ENCODE measurements at regions not wholly inside any gene's neighbourhood (a gene's known extent, or its start where the extent isn't known, plus 50 kb on each side); places are given as distances from the start of the nearest gene placed in this dataset.

DNA sequence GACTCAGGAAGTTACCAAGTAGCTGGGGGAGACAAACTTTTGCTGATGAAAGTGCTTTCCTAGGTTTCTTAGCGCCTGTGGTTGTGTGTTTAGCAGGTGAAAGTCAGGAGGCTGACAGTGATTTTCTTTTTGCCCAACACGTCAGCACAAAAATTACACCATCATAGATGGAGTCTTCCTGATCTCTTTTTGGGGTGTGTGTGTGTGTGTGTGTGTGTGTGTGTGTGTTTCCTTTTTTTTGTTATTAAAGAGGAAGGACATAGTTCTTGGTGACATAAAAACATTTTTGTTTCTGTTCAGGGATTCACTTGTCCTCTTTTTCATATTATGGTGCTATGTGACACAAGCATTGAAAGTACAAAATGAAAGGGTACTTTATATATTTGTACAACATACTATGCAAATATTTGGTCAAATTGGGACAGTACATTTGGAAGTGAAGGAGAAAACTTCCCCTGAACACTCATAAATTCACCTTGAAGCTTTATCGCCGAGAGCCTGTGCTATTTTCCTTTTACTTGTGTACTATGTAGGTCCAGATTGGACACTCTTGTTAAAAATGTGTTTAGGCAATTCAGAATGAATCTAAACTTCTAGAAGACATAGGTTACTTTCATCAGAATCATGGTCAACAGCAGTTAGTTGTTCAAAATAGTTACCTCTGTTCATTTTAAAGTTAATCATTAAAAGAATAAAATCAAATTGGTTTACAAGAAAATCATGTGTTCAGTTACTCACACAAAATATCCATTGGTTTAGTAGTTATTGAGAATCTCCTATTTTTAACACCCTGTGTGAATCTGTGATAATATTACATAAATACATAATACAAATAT lies 491.9 kb downstream of the IRS1 start:
- H3K4me2 ChIP-seq, result no peak overlapping the region
- DNase-seq (ENCODE audit: low spot score), result no peak
- no peak overlapping the region for H3K4me3 ChIP-seq
- H3K9me2 ChIP-seq (replicated peaks; ENCODE audit: insufficient read depth), result no peaks in the 10 kb centered on the region
- H3K9me3 ChIP-seq (ENCODE audit: low read depth), result no peaks in the 10 kb centered on the region
- no peaks in the 10 kb centered on the region for H3K79me2 ChIP-seq
- peak overlapping the region; percentile 11 for H3K27ac ChIP-seq
- no peaks in the 10 kb centered on the region for H4K20me1 ChIP-seq (ENCODE audit: insufficient read depth, poor library complexity, severe bottlenecking)
- no peaks in the 10 kb centered on the region for H3K27me3 ChIP-seq
- H2AFZ ChIP-seq, result no peak overlapping the region
- 85% methylated on average over 4 of the region's 4 CpGs for WGBS (ENCODE audit: low lambda C conversion rate, missing lambda C conversion rate)
- no peak for TF ChIP-seq CTCF (IDR thresholded peaks at IDR 0.05; ENCODE audit: poor library complexity)
- no peak for TF ChIP-seq EZH2phosphoT487 (IDR thresholded peaks at IDR 0.05; ENCODE audit: low read depth, severe bottlenecking, unreplicated experiment)
- TF ChIP-seq EZH2 (IDR thresholded peaks at IDR 0.05; ENCODE audit: borderline replicate concordance), result no peak
- H3K4me1 ChIP-seq (ENCODE audit: insufficient read depth), result no peaks in the 10 kb centered on the region
- H3K36me3 ChIP-seq (replicated peaks; ENCODE audit: insufficient read depth, low read depth), result no peaks in the 10 kb centered on the region

- Histone ChIP-seq H3K79me2 (no peaks in the 10 kb centered on the region), H3K4me3 (no peak overlapping the region), H2AFZ (no peak overlapping the region), H3K27ac (peak overlapping the region; percentile 11), H3K4me1 (ENCODE audit: insufficient read depth) (no peaks in the 10 kb centered on the region), H3K9me3 (ENCODE audit: low read depth) (no peaks in the 10 kb centered on the region), H3K9me2 (replicated peaks; ENCODE audit: insufficient read depth) (no peaks in the 10 kb centered on the region), H4K20me1 (ENCODE audit: insufficient read depth, poor library complexity, severe bottlenecking) (no peaks in the 10 kb centered on the region), H3K36me3 (replicated peaks; ENCODE audit: insufficient read depth, low read depth) (no peaks in the 10 kb centered on the region), H3K4me2 (no peak overlapping the region), H3K27me3 (no peaks in the 10 kb centered on the region)
- TF ChIP-seq EZH2phosphoT487 (IDR thresholded peaks at IDR 0.05; ENCODE audit: low read depth, severe bottlenecking, unreplicated experiment), result no peak
- no peak for TF ChIP-seq EZH2 (IDR thresholded peaks at IDR 0.05; ENCODE audit: borderline replicate concordance)
- TF ChIP-seq CTCF (IDR thresholded peaks at IDR 0.05; ENCODE audit: poor library complexity), result no peak
- DNase-seq (ENCODE audit: low spot score), result no peak
- 93% methylated on average over 2 of the region's 2 CpGs for WGBS (ENCODE audit: low lambda C conversion rate, missing lambda C conversion rate)
These were observed 492.7 kb downstream of the IRS1 start for GRCh38 chr2:226306969-226307368.

- Histone ChIP-seq H3K36me3 (replicated peaks; ENCODE audit: insufficient read depth, low read depth) (no peaks in the 10 kb centered on the region), H3K4me3 (no peak overlapping the region), H2AFZ (no peak overlapping the region), H3K9me2 (replicated peaks; ENCODE audit: insufficient read depth) (no peaks in the 10 kb centered on the region), H3K27ac (no peak overlapping the region), H3K27me3 (no peaks in the 10 kb centered on the region), H4K20me1 (ENCODE audit: insufficient read depth, poor library complexity, severe bottlenecking) (no peaks in the 10 kb centered on the region), H3K4me1 (ENCODE audit: insufficient read depth) (no peaks in the 10 kb centered on the region), H3K4me2 (no peak overlapping the region), H3K9me3 (ENCODE audit: low read depth) (no peaks in the 10 kb centered on the region), H3K79me2 (no peaks in the 10 kb centered on the region)
- DNase-seq (ENCODE audit: low spot score), result no peak
- WGBS (ENCODE audit: low lambda C conversion rate, missing lambda C conversion rate), result 93% methylated on average over 3 of the region's 3 CpGs
- TF ChIP-seq EZH2phosphoT487 (IDR thresholded peaks at IDR 0.05; ENCODE audit: low read depth, severe bottlenecking, unreplicated experiment) (no peak), EZH2 (IDR thresholded peaks at IDR 0.05; ENCODE audit: borderline replicate concordance) (no peak), CTCF (IDR thresholded peaks at IDR 0.05; ENCODE audit: poor library complexity) (no peak)
These were observed 495.3 kb downstream of the IRS1 start for GRCh38 chr2:226304308-226304707.

Measured in hepatocyte (in vitro differentiated cells).